HUES6 (cell line): ENCODE measurements at regions not wholly inside any gene's neighbourhood (a gene's known extent, or its start where the extent isn't known, plus 50 kb on each side); places are given as distances from the start of the nearest gene placed in this dataset.

Experiments used
- H3K27ac ChIP-seq: 2 replicates; pipeline ENCODE4 v1.7.0; 2013; ENCODE audit warnings: low read depth, mild to moderate bottlenecking, low read length, inconsistent platforms
- H3K27me3 ChIP-seq: 2 replicates; pipeline ENCODE4 v1.6.1; 2013; ENCODE audit warnings: low read length; ENCODE audit not compliant: control insufficient read depth, insufficient read depth
- H3K36me3 ChIP-seq: 2 replicates; pipeline ENCODE4 v1.6.1; 2013; ENCODE audit warnings: low read length; ENCODE audit not compliant: control insufficient read depth, insufficient read depth
- H3K4me1 ChIP-seq: 2 replicates; pipeline ENCODE4 v1.6.1; 2013; ENCODE audit warnings: low read length; ENCODE audit not compliant: control insufficient read depth, insufficient read depth
- H3K4me3 ChIP-seq: 2 replicates; pipeline ENCODE4 v1.5.1; 2013; ENCODE audit warnings: low read depth, low read length
- H3K9ac ChIP-seq: one replicate; pipeline ENCODE4 v1.6.1; 2013; ENCODE audit warnings: mild to moderate bottlenecking, low read length
- H3K9me3 ChIP-seq: 2 replicates; pipeline ENCODE4 v1.6.1; 2013; ENCODE audit warnings: low read depth, low read length; ENCODE audit not compliant: control insufficient read depth, insufficient read depth

DNA sequence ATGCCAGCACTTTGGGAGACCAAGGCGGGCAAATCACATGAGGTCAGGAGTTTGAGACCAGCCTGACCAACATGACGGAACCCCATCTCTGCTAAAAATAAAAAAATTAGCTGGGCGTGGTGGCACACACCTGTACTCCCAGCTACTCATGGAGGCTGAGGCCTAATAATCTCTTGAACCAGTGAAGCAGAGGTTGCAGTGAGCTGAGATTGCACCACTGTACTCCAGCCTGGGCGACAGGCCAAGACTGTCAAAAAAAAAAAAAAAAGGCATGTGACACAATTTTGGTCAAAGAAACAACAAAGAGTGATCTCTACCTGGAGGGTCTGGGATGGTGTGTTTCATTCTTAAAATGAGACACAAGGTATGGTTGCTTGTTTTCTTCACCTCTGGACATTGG is 188.2 kb upstream of the HS3ST1 start:
- Histone ChIP-seq H3K4me3 (no peak overlapping the region), H3K36me3 (no peaks in the 10 kb centered on the region), H3K4me1 (no peaks in the 10 kb centered on the region), H3K9ac (no peak overlapping the region), H3K9me3 (no peaks in the 10 kb centered on the region), H3K27me3 (no peaks in the 10 kb centered on the region), H3K27ac (no peak overlapping the region)

DNA sequence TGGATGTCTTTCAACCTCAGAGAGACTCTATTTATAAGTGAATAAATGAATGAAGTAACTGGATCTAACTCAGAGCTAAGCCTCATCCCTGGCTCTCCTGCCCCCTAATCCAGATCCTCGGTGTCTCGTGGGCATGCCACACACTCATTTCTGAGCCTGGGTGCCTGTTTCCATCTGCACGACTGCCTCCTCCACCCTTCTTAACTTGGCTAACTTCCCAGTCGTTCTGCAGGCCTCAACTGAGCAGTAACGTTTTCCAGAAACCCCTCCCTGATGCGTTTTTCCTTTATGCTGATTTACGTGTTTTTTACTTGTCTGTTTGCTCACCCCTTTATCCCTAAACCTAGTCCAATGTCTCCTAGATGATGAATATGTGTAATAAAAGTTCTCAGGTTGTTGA is 186.9 kb upstream of the HS3ST1 start:
- no peak overlapping the region for H3K9ac ChIP-seq
- H3K4me3 ChIP-seq, result no peak overlapping the region
- no peaks in the 10 kb centered on the region for H3K27me3 ChIP-seq
- H3K36me3 ChIP-seq, result no peaks in the 10 kb centered on the region
- no peaks in the 10 kb centered on the region for H3K4me1 ChIP-seq
- no peak overlapping the region for H3K27ac ChIP-seq
- H3K9me3 ChIP-seq, result no peaks in the 10 kb centered on the region

DNA sequence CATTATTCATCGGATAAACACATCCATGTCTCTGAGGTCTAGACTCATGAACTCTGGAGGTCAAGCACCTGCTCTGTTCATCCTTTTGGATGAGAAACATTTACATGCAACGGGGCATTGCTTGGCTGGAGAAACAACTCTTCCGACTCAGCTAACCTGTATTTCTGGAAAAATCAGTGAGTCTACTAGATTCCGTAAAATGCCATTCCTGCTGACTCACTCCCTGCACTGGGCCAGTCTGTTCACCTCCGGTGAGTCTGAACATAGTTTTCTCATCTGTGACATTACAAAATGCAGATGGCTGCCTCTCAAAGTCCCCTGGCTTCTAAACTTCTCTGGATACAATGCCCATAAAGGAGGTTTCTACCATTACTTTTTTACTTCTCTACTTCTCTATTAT is 185.7 kb upstream of the HS3ST1 start:
- Histone ChIP-seq H3K9ac (no peak overlapping the region), H3K27ac (no peak overlapping the region), H3K27me3 (no peaks in the 10 kb centered on the region), H3K36me3 (no peaks in the 10 kb centered on the region), H3K4me3 (no peak overlapping the region), H3K9me3 (no peaks in the 10 kb centered on the region), H3K4me1 (no peaks in the 10 kb centered on the region)

DNA sequence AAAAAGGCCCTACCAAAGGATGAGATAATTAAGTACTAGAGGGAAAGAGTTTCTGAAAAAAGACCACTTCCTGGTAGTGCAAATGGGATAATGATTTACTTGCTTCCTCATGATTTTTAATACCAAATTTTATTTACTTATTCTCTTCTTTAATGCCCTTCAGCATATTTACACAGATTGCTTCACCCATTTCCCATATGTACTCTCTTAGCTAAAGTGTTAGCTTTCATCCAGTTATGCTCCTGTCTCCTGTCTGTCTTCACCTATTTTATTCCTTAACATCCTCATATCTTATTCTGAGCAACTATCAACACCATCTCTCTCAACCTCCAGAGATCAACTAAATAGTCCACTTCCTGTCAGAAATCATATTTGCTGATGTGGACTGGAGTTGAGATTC is 183.2 kb upstream of the HS3ST1 start:
- Histone ChIP-seq H3K9me3 (no peaks in the 10 kb centered on the region), H3K9ac (no peak overlapping the region), H3K4me3 (no peak overlapping the region), H3K27ac (no peak overlapping the region), H3K36me3 (no peaks in the 10 kb centered on the region), H3K27me3 (no peaks in the 10 kb centered on the region), H3K4me1 (no peaks in the 10 kb centered on the region)

DNA sequence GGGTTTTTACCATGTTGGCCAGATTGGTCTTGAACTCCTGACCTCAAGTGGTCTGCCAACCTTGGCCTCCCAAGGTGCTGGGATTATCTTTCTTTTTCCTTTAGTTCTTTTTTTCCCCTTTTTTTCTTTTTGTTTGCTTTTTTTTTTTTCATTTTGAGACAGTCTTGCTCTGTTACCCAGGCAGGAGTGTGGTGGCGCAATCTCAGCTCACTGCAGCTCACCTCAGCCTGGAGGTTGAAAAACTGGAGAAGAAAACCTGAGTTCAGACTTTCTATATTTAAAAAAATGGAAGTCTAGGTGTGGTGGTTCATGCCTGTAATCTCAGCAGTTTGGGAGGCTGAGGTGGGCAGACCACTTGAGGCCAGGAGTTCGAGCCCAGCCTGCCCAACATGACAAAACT is 181.1 kb upstream of the HS3ST1 start:
- no peak overlapping the region for H3K9ac ChIP-seq
- H3K4me1 ChIP-seq, result no peaks in the 10 kb centered on the region
- no peak overlapping the region for H3K27ac ChIP-seq
- no peaks in the 10 kb centered on the region for H3K9me3 ChIP-seq
- H3K36me3 ChIP-seq, result no peaks in the 10 kb centered on the region
- no peaks in the 10 kb centered on the region for H3K27me3 ChIP-seq
- no peak overlapping the region for H3K4me3 ChIP-seq

DNA sequence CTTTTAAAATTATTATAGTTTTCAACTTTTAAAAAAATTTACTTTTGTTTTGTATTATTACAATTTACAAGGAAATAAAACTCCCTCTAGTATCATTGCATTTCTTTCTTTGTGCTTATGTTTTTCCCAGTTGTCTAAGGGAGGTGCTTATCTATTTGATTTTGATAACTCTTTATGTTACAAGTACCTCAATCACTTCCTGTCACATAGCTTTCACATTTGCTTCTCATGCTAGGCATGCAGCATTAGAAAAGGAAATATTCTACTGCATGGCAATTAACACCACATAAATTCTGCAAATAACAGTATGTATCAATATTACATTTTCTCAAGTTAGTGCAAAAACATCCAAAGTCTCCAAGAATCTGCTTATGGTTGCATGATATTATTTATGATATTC is 180.3 kb upstream of the HS3ST1 start:
- Histone ChIP-seq H3K9me3 (no peaks in the 10 kb centered on the region), H3K36me3 (no peaks in the 10 kb centered on the region), H3K9ac (no peak overlapping the region), H3K27me3 (no peaks in the 10 kb centered on the region), H3K4me3 (no peak overlapping the region), H3K4me1 (peaks cover 2% of the 10 kb centered on the region), H3K27ac (no peak overlapping the region)

DNA sequence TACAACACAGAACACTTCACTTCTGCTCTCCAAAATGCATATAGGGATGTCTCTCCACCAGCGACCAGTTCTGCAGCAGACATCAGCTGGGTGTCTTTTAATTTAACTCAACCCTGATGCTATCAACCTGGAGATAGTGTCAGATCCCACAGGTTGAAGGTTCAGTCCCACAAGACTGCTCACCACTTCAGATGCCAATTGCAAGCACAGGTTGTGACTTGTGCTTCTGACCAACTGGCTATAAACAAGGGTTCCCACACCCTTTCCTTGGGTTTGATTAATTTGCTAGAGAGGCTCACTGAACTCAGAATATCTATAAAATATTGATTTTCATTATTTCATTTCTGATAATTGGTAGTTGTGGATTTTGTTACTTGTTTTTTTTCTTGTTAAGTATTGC is 177.4 kb upstream of the HS3ST1 start:
- Histone ChIP-seq H3K9ac (no peak overlapping the region), H3K36me3 (no peaks in the 10 kb centered on the region), H3K27me3 (no peaks in the 10 kb centered on the region)

DNA sequence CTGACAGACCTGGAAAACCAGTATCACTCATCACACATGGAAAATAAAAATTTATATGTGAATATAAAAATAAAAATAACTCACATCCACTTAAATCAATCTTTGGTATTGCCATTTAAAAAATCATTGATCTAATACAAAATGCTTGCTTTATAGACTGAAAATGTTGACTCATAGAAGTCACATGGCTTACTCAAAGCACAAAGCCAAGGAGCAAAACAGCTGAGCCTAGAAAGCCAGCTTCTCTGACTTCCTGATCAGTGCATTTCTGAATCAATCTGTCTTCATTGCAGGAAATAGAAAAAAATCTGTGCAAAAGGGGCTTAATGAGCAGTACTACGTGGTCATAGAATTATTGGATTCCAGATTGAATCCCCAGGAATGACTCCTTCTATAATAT is 176.9 kb upstream of the HS3ST1 start:
- no peak overlapping the region for H3K4me3 ChIP-seq
- no peak overlapping the region for H3K9ac ChIP-seq
- peaks cover 8% of the 10 kb centered on the region for H3K4me1 ChIP-seq
- no peaks in the 10 kb centered on the region for H3K36me3 ChIP-seq
- H3K27me3 ChIP-seq, result no peaks in the 10 kb centered on the region
- no peaks in the 10 kb centered on the region for H3K9me3 ChIP-seq
- no peak overlapping the region for H3K27ac ChIP-seq

More for the DNA sequence above, 177.4 kb upstream of the HS3ST1 start:
- peaks cover 8% of the 10 kb centered on the region for H3K4me1 ChIP-seq
- no peak overlapping the region for H3K27ac ChIP-seq
- no peak overlapping the region for H3K4me3 ChIP-seq
- no peaks in the 10 kb centered on the region for H3K9me3 ChIP-seq

DNA sequence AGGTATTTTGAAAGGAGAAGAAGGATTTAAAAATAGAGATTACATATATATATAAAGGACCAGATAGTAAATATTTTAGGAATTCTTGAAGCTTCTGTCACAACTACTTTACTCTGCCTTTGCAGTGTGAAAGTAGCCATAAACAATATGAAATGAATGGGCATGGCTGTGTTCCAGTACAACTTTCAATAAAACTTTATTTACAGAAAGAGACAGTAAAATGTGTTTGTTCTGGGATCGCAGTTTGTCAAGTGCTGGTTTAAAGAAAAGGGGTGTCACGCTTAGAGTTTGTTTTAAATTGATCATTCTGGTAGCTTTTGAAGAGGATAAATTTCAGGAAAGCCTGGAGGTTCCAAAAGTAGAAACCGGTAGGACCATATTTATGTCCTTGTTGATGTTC is 176.1 kb upstream of the HS3ST1 start:
- Histone ChIP-seq H3K4me1 (peaks cover 8% of the 10 kb centered on the region), H3K27ac (no peak overlapping the region), H3K36me3 (no peaks in the 10 kb centered on the region), H3K27me3 (no peaks in the 10 kb centered on the region), H3K9me3 (no peaks in the 10 kb centered on the region), H3K9ac (no peak overlapping the region), H3K4me3 (no peak overlapping the region)

DNA sequence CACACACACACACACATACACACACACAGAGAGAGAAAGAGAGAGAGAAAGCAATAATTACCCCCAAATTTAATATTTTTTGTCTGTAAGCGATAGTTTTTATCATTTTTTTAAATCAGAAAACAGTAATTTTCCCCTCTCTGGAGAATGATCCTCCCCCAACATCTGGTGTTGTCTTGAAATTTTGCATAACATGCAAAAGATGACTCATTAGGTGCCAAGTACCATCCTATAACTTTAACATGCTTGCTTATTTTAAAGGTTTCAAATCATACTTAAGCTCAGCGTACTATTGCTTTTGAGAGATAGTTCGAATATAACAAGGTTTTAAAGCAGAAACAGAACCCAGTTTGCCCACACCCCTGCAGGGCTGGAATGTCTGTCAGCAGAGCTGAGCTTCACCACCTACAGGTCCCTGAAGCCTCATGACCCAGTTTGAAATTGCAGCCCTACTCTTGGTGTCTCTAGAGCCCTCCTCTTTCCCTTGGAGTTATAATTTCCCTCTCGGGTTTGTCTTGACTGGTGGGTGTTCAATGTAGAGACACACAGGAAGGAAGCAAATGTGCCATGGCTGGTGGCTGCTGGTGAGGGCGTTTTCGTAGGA is 175.0 kb upstream of the HS3ST1 start:
- Histone ChIP-seq H3K27ac (no peak overlapping the region), H3K27me3 (no peaks in the 10 kb centered on the region), H3K9ac (no peak overlapping the region), H3K36me3 (no peaks in the 10 kb centered on the region), H3K9me3 (no peaks in the 10 kb centered on the region), H3K4me1 (peaks cover 8% of the 10 kb centered on the region), H3K4me3 (no peak overlapping the region)

DNA sequence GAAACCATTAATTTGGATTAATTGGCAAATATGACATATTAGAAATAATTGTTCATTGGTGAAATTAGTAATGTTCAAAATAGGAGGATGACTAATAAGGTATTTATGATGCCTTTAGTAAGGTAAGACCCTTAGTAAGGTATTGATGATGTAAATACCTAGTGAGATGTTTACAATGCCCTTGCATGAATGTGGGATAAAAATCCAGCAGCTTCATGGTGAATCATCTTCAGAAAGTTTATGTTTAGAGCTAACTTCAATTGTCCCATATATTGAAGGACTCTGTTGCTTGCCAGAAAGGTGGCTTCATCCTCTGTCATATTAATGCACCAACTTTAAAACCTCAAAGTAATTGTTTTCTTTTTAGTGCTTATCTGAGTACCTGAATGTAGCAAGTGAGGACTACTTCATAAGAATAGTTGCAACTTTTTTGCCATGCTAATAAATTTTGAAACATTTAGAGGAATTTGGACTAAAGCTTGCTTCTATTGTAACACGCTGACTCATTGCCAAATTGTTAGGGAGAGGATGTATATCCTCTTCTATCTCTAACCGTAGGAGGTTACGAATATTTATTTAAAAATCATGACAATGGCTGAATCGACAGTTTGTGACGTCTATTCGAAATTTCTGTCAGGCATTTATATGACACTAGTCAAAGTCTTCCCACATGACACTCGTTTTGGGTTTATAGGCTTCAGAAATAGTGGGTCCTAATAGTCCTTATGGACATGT is 174.1 kb upstream of the HS3ST1 start:
- no peak overlapping the region for H3K27ac ChIP-seq

More for the DNA sequence above, 174.1 kb upstream of the HS3ST1 start:
- no peak overlapping the region for H3K4me3 ChIP-seq
- no peaks in the 10 kb centered on the region for H3K36me3 ChIP-seq
- peaks cover 8% of the 10 kb centered on the region for H3K4me1 ChIP-seq
- no peak overlapping the region for H3K9ac ChIP-seq
- no peaks in the 10 kb centered on the region for H3K27me3 ChIP-seq
- H3K9me3 ChIP-seq, result no peaks in the 10 kb centered on the region
